HK-2 (cell line): ENCODE measurements at regions not wholly inside any gene's neighbourhood (a gene's known extent, or its start where the extent isn't known, plus 50 kb on each side); places are given as distances from the start of the nearest gene placed in this dataset.

Experiments used
- DNase-seq: peaks from one replicate; pipeline ENCODE4 v3.0.0-alpha.2; 2018; ENCODE audit not compliant: unreplicated experiment

- DNase-seq, result no peak
Measured at GRCh38 chr11:106400949-106401570, 323.6 kb downstream of the AASDHPPT start.

- no peak for DNase-seq
Measured at GRCh38 chr11:106403751-106404150, 326.3 kb downstream of the AASDHPPT start.

DNA sequence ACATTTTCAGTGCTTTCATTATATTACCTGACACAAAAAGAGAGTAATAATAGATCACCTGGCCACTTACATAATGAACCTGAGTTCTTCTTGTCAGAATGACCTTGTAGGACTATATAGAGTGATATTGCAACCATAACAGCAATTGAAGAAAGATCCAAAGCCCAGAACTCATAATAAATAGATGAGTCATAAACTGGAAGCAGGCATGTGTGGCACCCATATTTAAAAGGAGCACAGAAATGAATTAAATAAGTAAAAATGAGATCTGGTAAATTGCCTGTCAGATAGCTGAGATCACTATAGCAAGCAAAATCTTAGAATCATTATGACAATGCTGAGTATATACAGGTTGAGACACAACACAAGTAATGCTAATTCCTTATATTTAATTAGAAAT, 331.8 kb downstream of the AASDHPPT start:
- DNase-seq, result no peak

GRCh38 chr11:106409671-106410070, 332.2 kb downstream of the AASDHPPT start:
- no peak for DNase-seq

- no peak for DNase-seq
Measured at GRCh38 chr11:106410902-106411301, 333.4 kb downstream of the AASDHPPT start.

DNA sequence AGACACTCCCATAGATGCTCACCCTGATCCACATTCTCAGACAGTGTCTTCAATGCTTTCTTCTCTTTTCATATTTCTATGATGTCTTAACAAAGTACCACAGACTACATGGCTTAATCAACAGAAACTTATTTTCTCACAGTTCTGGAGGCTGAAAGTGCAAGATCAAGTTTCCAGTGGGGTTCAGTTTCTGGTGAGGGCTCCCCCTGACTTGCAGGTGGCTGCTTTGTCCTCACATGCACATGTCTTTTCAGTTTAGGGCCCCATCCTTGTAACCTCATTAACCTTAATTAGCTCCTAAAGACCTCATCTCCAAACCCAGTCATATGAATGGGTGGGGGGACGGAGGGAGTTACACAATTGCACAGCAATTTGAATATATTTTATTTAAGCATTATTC, 335.8 kb downstream of the AASDHPPT start:
- DNase-seq, result no peak

- no peak for DNase-seq
Measured at GRCh38 chr11:106415510-106415909, 338.0 kb downstream of the AASDHPPT start.

GRCh38 chr11:106418791-106419190, 341.3 kb downstream of the AASDHPPT start:
- no peak for DNase-seq

- DNase-seq, result no peak
Measured at GRCh38 chr11:106420048-106420665, 342.7 kb downstream of the AASDHPPT start.

- DNase-seq, result no peak
Measured at GRCh38 chr11:106420686-106421085, 343.2 kb downstream of the AASDHPPT start.

- DNase-seq, result no peak
Measured at GRCh38 chr11:106421676-106422292, 344.3 kb downstream of the AASDHPPT start.

DNA sequence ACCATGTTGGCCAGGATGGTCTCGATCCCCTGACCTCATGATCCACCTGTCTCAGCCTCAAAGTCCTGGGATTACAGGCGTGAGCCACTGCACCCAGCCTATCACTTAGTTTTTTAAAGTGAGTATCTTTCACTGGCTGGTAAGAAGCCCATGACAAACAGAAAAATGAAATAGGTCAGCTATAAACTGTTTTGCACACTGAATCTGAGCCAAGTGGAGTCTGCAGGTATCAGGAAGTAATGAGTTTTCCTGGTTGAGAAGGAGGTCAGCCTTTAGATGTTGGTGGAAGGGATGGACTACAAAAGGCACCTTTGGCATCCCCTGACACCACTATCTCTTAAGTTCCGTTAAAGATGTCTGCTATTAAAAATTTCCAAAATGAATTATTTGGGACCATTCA, 345.1 kb downstream of the AASDHPPT start:
- DNase-seq, result no peak

DNA sequence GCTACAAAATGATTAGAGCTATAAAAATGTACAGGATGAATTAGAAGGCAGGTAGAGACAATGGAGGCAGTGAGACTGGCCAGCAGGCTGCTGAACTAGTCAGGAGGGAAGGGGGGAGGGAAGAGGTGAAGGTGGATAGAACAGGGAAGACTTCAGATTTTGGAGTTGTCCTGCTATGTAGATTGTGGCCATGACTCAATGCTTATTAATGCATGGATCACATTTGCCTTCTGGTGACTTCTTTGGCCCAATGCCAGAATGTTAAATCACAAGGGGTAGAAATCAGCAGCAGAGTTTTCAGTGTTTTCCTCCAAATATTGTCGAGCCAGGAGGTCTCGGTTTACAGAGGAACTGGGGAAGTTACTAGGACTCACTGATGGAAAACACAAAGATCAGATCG, 346.6 kb downstream of the AASDHPPT start:
- peak; percentile 8 for DNase-seq

DNA sequence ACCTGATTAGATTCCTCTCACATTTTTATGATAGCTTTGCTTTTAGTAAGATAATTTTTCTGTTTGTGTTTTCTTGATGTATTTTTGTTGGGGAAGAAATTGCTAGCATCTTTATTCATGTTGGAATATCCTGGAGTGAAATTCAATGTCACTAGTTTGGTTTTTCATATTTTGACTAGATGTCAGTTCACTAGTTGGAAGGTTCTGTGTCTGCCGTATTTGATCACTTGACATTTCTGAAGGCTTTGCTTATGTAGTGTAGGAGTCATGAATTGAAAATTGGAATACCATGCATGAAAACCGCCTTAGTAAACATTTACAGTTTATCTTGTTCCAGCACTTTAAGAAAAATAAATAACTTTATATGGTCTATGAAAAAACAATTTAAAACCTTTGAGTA, 348.4 kb downstream of the AASDHPPT start:
- no peak for DNase-seq

DNA sequence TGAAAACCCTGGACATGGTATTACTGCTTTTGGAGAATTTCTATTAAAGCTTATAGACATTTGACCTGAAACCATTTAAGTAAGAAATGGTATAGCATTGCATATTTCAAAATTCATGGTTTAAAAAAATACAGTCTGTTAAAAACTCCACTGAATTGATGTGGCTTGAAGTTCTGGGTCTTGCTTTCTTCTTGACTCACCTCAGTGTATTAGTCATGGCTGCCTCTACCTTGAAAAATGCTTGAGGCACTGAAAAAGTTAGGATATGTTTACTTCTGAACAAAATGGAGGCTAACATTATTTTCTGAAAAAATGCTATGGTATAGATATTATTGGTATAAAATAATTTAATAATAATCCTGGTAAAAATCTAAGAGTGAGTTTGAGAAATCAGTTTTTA, 349.2 kb downstream of the AASDHPPT start:
- DNase-seq, result no peak

DNA sequence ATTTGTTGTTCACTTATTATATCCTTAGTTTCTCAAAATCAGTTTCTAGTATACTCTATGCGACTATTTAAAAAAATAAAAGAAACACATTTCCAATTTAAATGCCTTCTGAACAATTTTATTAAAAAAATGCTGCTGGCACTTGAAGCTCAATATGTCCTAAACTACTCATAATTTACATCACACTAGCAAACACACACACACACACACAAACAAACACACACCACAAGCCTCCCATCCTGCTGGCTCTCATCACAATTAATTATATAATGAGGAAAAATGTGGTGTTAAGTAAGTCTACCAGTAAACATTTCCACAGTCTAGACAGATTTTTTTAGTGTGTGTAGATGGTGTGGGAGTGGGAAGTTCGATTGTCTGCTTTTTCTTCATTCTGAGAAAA, 350.3 kb downstream of the AASDHPPT start:
- DNase-seq, result no peak

DNA sequence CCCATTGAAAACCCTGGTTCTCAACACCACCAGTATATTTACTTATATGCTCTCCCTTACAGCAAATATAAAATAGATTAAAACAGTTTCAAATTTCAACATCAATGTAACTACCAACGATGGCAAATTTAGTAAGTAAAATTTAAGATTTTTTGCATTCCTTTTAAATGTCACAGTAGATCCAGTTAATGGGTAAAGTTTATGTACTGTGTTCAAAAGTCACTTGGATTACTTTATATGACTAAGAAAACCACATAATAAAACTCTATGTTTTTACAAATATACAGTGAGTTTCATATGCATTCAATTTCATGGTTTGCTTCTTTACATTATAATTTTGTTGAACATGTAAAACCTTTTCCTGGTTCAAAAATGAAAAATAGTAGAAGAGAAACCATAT, 364.6 kb downstream of the AASDHPPT start:
- no peak for DNase-seq

DNA sequence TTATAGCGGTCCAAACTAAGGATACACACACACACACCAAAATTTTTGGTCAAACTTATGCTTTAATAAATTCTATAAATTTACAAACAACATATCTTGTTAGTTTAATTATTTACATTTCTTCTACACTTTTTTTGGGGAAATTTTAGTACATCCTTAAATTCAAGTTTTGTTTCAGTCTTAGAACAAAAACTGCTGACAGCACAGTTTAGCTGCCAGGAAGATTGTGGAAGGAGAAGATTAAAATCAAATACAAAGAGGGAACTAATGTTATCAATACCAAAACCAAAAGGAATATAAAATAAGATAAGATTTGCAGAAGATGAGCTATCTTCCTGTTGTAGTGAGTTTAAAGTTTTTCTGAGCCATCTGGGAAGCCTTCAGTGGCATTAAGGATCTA, 368.8 kb downstream of the AASDHPPT start:
- DNase-seq, result no peak

- no peak for DNase-seq
Measured at GRCh38 chr11:106446955-106447354, 369.5 kb downstream of the AASDHPPT start.

DNA sequence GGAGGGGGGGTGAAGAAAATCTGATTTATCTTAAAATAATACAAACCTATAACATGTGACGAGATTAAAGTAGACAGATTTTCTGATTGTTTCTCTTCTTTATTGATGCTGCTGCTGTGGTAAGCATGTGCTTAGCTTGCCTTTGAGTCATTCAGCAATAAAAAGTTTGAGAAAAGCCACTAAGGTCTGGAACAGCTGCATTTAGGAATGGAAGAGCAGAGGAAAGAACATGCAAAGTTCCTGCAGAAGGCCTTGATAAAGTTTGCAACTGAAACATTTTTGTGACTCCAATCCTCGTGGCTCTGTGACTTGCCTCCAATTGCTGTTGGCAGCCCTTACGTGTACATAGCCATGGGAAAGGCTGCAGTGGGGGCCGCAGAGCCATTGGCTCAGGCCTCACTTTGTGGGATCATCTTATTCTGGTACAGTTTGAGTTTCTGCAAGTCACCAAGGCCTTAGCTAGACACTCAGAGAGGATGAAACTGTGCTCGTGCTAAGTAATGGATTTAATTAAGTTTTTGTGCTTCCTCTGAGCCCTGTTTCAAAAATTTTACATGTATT, 370.2 kb downstream of the AASDHPPT start:
- no peak for DNase-seq

DNA sequence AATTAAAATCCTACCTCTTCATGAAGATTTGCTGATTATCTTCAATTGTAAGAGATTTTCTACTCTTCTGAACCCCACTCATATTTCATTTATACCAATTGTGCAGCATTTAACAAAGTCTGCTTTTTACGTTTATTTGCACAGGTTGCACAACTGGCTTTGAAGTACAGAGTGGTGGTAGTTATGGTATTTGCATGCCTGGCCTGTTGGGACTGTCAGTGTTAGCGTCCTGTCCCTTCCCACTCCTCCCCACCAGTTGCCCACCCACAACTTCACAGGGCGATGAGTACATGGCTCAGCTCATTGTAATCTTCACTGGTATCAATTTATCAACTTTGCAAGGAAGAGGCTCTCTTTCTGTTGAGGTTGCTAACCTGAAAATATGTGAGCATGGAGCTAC, 372.3 kb downstream of the AASDHPPT start:
- DNase-seq, result no peak

DNA sequence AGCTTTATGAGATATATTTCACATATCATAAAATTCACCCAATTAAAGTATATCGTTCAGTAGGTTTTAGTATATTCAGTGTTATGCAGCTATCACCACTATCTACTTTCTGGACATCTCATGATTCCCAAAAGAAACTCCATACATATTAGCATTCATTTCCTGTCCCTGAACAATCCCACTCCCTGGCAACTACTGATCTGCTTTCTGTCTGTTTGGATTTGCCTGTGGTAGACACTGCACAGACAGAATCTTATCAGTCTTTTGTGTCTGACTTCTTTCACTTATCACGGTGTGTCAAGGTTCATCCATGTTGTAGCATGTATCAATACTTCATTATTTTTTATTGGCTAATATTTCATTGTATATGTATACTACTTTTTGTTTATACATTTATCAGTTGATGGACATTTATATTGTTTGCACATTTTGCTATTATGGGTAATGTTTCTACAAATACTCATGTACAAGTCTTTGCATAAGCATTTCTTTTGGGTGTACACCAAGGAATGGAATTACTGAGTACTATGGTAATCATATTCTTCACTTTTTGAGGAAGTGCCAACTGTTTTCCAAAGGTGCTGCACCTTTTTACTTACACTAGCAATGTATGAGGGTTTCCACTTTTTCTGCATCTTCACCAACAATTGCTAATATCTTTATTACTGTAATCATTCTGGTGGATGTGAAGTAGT, 373.9 kb downstream of the AASDHPPT start:
- DNase-seq, result no peak

- no peak for DNase-seq
Measured at GRCh38 chr11:106456647-106457046, 379.2 kb downstream of the AASDHPPT start.
